DMS114 treated with DMSO at 0.1 percent for 48 hours (cell line): ENCODE measurements at regions not wholly inside any gene's neighbourhood (a gene's known extent, or its start where the extent isn't known, plus 50 kb on each side); places are given as distances from the start of the nearest gene placed in this dataset.
"Not testable (repeated sequence)": the region's sequence is repeated elsewhere in the genome, so short reads cannot be mapped to it uniquely, and the experiment has no call there.

Experiments
- DNase-seq: peaks from one replicate; lab custom pipeline; 2025; ENCODE audit not compliant: unreplicated experiment; lab: John Stamatoyannopoulos, UW

DNA sequence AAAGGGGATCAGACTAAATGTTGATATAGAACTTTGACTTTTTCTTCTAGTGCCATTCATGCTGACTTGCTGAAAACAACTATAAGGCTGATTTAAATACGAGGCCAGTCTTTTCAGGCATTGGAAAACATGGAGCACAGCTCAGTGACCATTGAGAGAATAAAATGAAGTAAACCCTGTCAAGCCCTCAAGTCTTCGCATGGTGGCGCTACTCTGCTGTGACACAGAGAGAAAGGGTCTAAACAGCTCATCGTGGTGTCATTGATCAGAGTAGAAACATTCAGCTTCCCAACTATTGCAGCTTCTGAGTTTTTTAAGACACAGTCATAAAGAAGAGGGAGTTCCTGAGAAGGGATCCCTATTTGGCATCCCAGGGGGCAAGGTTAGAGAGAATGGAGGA, 716.2 kb downstream of the DIPK2A start:
- DNase-seq = peak; percentile 1

DNA sequence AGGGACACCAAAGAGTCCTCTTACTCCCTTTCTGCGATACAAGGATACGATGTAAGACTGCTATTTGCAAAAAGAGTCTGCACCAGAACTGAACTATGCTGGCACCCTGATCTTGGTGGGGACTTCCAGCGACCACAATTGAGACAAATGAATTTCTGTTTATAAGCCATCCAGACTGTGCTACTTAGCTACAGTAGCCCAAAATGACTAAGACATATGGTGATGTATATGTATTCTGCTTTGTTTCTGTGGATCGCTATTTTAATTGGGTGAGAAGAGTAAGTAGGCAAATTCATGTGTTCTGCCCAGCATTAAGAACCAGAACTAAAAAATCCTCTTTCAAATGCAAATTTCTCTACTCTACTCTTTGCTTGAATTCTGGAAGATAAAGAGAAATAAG, 720.9 kb downstream of the DIPK2A start:
- no peak for DNase-seq

GRCh38 chr3:144708437-144708836, 736.8 kb downstream of the DIPK2A start:
- no peak for DNase-seq

GRCh38 chr3:144737281-144737680, 765.7 kb downstream of the DIPK2A start:
- no peak for DNase-seq

GRCh38 chr3:144743225-144743668, 771.6 kb downstream of the DIPK2A start:
- DNase-seq = no peak

- DNase-seq = no peak
These were observed 772.9 kb downstream of the DIPK2A start for GRCh38 chr3:144744473-144744872.

- DNase-seq = no peak
These were observed 775.0 kb downstream of the DIPK2A start for GRCh38 chr3:144746631-144747030.

DNA sequence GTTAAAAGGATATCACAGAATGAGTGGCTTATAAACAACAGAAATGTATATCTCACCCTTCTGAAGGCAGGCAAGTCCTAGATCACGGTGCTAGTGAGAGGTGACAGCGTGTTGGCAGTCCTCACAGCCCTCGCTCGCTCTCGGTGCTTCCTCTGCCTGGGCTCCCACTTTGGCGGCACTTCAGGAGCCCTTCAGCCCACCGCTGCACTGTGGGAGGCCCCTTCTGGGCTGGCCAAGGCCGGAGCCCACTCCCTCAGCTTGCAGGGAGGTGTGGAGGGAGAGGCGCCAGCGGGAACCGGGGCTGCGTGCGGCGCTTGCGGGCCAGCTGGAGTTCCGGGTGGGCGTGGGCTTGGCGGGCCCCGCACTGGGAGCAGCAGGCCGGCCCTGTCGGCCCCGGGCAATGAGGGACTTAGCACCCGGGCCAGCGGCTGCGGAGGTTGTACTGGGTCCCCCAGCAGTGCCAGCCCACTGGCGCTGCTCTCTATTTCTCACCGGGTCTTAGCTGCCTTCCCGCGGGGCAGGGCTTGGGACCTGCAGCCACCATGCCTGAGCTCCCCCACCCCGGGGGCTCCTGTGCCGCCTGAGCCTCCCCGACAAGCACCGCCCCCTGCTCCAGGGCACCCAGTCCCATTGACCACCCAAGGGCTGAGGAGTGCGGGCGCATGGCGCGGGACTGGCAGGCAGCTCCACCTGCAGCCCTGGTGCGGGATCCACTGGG, 778.1 kb downstream of the DIPK2A start:
- DNase-seq = not testable (repeated sequence)

GRCh38 chr3:144754076-144754783, 782.6 kb downstream of the DIPK2A start:
- DNase-seq = no peak

- DNase-seq = no peak
These were observed 785.2 kb downstream of the DIPK2A start for GRCh38 chr3:144756704-144757440.

GRCh38 chr3:144760831-144761230, 789.2 kb downstream of the DIPK2A start:
- no peak for DNase-seq

DNA sequence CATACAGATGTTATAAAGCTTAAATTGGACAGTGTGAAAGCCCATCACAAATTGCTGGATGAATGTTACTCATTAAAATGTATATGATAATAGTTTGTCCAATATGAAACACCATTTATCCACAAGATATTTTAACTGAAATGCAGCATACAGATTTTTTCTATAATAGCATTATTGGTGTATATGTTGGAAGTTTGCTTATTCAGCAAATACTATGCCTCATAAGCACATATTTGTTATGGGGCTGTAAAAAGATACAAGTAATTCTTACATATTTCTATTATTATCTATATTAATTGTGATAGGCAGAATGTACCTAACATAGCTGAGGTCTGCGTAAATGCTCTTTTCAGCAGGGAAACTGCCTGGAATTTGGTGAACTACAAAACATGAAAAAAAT, 790.5 kb downstream of the DIPK2A start:
- DNase-seq = no peak

DNA sequence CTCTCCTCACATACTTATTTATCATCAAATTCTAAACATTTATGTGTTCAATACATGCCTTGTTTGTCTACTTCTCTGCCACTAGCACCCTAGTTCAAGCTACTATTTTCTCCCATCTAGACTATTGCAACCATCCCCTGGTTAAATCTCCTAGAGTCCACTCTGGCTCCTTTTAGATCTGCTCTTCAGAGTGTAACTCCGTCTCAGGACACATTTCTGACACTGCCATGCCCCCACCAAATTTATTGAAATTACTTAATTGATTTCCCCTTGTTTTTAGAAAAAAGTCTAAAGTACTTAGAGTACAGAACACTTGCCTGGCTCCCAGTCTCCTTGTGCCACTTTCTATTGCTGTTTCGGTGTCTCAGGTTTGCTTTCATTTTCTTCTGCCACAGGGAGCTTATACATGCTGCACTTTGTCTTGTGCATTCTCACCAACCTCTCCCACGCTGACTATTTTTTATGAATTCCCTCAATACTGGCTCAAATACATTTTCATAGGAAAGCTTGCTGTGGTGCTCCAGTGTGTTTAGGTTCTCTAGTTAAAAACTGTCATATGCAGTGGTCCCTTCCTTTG, 792.3 kb downstream of the DIPK2A start:
- DNase-seq = no peak

GRCh38 chr3:144770281-144770680, 798.7 kb downstream of the DIPK2A start:
- no peak for DNase-seq

DNA sequence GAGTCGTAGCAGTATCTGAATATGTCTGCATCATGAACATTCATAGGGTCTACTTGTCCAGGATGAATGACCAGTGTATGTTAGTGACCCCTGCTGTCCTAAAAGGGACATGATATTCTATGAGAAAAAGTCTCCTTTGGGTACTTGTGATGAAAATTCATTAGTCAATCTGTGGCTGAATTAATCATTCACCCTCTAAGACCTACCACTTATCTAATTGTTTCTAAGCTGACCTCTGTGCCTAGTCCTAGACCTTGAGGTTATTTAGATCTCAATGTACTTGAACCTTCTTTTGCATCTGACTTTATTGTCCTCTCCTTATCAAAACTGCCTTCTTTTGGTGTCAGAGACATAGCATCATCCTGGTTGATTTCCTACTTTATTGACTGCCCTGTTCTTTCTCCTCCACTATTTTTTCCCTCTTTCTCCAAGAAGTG, 799.3 kb downstream of the DIPK2A start:
- no peak for DNase-seq

DNA sequence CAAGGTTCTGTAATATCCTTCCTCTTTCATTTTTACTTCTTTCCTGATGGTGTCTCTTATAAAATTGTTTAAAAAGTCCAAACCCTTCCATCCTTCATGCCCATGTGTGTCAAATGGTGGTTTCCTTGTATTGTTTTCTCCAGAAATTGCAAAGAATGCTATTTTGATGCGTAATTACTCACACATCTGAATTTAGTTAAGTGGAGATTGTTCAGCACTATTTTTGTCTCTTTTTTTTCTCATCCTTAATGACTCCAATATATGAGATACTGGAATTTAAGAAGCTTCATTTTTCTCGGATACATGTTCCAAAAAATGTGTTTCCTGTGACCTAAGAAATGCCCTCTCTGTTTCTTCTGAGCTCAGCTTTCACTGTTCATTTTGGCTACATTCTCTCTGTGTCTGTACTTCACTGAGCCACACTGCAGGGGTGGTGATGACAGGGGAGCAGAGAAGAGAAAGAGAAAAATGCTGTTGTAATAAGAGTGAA, 799.8 kb downstream of the DIPK2A start:
- DNase-seq = no peak

DNA sequence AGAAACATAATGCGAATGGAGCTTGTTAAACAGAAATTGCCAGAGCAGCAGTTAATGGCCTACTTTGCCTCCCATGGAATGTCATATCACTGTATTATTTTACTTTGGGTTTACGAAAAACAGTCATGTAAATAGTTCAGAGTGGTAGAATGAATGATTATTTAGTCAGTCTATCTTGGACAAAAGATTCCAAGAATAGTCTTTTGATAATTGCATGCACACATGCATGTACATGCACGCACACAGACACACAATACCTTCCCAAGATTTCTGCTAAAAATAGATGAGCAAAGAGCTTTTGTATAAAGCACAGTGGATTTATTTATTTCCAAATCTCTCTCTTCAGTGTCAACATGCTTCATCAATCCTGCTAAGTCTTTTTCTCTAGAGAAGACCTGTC, 800.7 kb downstream of the DIPK2A start:
- DNase-seq = no peak

- DNase-seq = no peak
These were observed 801.7 kb downstream of the DIPK2A start for GRCh38 chr3:144773350-144773749.

- no peak for DNase-seq
These were observed 803.3 kb downstream of the DIPK2A start for GRCh38 chr3:144774897-144775296.

DNA sequence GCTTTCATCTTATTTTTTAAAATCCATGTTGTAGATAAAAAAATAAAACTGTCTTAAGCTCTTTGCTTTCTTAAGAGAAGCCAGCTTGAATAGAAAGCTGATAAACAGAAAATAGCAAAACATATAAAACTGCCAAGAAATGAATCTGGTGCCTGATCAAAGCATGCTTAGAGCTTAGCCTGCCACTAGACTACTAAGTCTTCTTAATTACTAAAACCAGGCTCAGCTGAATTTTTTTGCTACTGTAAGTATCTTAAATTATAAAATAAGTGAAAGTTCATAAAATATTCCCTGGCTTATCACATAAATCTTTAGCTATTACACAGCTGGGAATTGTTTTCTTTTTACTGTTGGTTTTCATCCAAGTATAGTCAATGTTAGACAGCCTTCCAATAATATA, 803.9 kb downstream of the DIPK2A start:
- no peak for DNase-seq

- DNase-seq = no peak
These were observed 806.3 kb downstream of the DIPK2A start for GRCh38 chr3:144777906-144778305.
